NCI-H1092 (cell line): ENCODE measurements at regions not wholly inside any gene's neighbourhood (a gene's known extent, or its start where the extent isn't known, plus 50 kb on each side); places are given as distances from the start of the nearest gene placed in this dataset.
A peak's percentile ranks its signal among the peaks of the same experiment; 100 is the strongest.
"Not testable (repeated sequence)": the region's sequence is repeated elsewhere in the genome, so short reads cannot be mapped to it uniquely, and the experiment has no call there.

Experiments
- DNase-seq: peaks from one replicate; lab custom pipeline; 2025; lab: John Stamatoyannopoulos, UW

- DNase-seq: no peak
Observed at GRCh38 chr22:48835857-48836672, 991.6 kb downstream of the BRD1 start.

- DNase-seq: no peak
Observed at GRCh38 chr22:48835364-48835763, 992.3 kb downstream of the BRD1 start.

GRCh38 chr22:48834404-48834803 is 993.3 kb downstream of the BRD1 start:
- DNase-seq: no peak

GRCh38 chr22:48832592-48832991 is 995.1 kb downstream of the BRD1 start:
- no peak for DNase-seq

GRCh38 chr22:48829908-48830307 is 997.8 kb downstream of the BRD1 start:
- DNase-seq: no peak

GRCh38 chr22:48828688-48829087 is 999.0 kb downstream of the BRD1 start:
- DNase-seq: no peak

- no peak for DNase-seq
Observed at GRCh38 chr22:48827904-48828555, 999.6 kb downstream of the BRD1 start.

- peak; percentile 39 for DNase-seq
Observed at GRCh38 chr22:48827268-48827846, 1000.3 kb downstream of the BRD1 start.

GRCh38 chr22:48826546-48826945 is 1001.1 kb downstream of the BRD1 start:
- no peak for DNase-seq

- no peak for DNase-seq
Observed at GRCh38 chr22:48825802-48826520, 1001.7 kb downstream of the BRD1 start.

GRCh38 chr22:48824712-48825651 is 1002.7 kb downstream of the BRD1 start:
- DNase-seq: no peak

DNA sequence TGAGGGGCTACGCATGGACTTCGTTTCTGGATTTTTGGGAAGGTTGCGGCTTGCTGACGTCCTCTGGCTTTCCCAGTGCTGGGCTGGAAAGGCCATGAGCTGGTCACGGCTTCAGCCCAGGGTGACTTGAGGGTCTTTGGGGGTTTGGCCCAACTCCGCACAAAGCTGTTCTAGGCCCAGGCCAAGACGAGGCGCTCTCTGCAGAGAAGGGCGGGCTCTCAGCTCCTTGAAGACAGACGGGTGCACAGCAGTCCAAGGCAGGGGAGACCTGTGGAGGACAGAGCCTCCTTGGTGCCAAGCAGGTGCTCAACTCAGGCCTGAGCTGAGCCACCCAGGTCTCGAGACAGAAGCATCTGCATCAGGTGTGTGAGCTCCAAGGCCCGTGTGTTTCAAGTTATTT is 1003.7 kb downstream of the BRD1 start:
- no peak for DNase-seq

GRCh38 chr22:48822278-48823233 is 1005.1 kb downstream of the BRD1 start:
- DNase-seq: no peak

GRCh38 chr22:48821727-48822126 is 1005.9 kb downstream of the BRD1 start:
- no peak for DNase-seq

- no peak for DNase-seq
Observed at GRCh38 chr22:48821346-48821690, 1006.4 kb downstream of the BRD1 start.

- no peak for DNase-seq
Observed at GRCh38 chr22:48820481-48821345, 1007.0 kb downstream of the BRD1 start.

DNA sequence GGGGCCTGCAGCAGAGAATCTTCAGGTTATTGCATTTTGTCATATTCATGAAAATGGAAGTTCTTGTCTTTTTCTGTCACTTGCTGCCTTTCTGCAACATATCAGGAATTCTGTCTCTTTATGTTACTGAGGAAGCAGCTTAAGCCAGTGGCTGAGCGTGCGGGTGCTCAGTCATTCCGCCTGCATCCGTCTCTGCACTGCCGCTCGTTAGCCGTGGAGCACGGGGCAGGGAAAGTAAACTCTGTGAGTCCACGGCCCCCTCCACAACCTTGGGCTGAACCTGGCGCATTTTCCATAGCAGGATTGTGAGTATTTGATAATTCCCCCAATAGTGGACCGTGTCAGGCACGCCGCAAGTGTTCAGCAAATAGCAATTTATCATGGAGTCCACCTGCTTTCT is 1007.7 kb downstream of the BRD1 start:
- no peak for DNase-seq

DNA sequence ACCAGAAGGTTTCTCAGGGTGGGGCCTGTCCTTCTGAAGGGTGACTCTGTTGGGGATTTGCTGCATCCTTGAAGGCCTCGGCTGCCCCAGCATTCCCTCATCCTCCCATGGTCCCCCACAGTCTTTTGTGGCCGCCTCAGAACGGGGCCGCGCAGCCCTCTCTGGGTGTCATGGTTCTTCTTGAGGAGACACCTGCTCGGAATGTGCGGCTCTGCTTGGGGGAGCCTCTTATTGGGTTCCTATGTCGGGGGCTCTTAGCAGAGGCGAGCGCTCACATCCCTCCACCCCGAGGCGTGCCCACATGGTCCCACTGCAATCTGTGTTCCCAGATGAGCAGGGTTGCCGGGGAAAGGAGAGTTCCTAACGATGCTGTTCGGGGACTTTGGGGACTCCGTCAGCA is 1008.4 kb downstream of the BRD1 start:
- no peak for DNase-seq

DNA sequence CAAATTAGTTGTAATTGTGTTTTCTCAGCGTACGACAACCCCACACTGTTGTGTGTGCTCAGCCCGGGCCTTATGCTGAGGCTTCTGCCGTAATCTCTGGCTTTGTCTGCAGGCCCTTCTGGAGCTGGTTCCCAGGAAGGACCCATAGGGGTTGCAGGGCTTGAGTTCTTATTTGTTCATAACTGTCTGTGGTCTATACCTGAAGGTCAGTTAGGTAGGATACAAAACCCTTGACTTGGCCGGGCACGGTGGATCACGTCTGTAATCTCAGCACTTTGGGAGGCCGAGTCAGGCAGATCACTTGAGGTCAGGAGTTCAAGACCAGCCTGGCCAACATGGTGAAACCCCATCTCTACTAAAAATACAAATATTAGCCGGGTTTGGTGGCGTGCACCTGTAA is 1010.2 kb downstream of the BRD1 start:
- not testable (repeated sequence) for DNase-seq
